HG03575 (cell line): ENCODE measurements at regions not wholly inside any gene's neighbourhood (a gene's known extent, or its start where the extent isn't known, plus 50 kb on each side); places are given as distances from the start of the nearest gene placed in this dataset.

Experiments used
- ATAC-seq: cut with Tn5 transposase; IDR thresholded peaks from one replicate; pipeline ENCODE4 v1.9.1; 2021; ENCODE audit not compliant: unreplicated experiment, insufficient number of reproducible peaks, low FRiP score; ENCODE audit errors: extremely low read depth

DNA sequence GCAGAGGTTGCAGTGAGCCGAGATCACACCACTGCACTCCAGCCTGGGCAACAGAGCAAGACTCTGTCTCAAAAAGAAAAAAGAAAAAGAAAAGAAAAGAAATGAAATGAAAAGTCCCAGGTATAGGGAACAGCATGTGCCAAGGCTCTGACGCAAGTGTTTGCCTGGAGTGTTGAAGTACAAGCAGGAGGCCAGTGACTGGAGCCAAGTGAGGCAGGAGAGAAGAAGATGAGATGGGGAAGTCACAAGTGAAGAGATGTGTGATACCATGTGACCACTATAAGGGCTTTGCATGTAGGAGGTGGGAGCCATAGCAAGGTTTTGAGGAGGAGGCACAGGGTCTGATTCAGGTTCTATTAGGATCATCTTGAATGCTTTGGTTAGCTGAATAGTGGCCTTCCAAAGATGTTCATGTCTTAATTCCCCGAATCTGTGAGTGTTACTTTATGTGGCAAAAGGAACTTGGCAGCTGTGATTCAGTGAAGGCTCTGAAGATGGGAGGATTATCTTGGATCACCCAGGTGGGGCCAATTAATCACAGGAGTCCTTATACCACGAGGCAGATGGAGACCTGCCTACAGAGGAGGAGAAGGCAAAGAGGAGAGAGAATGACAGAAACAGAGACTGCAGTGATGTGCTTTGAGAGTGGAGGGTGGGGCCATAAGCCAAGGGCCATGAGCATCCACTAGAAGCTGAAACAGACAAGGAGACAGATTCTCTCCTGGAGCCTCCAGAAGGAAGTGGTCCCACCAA lies 91.1 kb upstream of the PTPN1 start:
- no peak for ATAC-seq

DNA sequence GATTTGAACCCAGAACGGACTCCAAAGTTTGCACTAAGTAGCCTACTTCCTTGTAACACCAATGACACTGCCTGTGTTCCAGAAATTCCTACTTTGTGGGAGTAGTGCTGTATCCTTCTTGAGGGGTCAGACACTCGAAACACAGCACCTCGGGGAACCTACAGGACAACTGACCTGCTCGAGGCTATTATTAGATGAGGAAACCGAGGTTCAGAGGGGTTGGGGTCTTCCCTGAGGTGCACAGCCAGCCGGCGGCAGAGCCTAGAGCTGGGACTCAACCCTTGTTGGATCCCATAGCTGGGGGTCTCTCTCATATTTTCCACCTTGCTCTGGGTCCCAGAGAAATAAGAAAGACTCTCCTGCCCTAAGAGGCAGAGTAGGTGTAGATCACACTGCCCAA lies 89.8 kb upstream of the PTPN1 start:
- no peak for ATAC-seq

DNA sequence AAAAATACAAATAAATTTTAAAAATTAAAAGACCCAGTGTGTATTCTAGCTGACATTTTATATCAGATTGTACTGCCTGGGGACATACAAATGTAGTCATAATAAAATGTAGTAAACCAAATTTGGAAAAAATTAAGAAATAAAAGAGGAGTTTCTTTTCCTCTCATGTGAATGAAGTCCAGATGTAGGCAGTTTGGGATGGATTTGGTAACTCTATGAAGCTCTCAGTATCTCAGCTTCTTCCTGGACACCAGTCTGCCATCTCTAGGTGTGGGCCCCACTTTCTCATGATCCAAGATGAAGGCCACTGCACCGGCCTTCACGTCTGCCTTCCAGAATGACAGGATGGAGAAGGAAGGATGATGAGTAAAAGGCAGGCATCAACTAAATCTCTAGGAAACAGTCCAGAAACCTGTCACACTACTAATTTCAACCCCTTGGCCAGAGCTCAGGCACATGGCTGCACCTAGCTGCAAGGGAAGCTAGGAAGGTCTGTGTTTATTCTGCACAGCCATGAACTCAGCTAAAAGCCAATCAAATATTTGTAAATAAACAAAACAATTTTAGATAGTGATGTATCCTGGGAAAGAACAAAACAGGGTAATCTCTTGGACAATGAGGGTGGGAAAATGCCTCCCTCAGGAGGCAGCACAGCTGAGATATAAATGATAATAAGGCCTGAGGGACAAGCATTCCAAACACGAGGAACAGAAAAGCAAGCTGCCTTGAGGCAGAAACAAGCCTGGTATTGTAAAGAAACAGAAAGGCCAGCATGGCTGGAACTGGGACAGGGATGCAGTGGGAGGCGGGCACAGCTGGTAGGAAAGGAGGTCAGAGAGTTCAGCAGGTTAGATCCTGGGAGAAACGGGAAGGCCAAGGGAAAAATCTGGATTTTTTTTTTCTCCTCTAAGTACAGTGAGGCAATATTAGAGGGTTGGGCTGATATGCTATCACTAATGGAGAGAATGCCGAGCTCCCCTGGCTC lies 88.5 kb upstream of the PTPN1 start:
- ATAC-seq: no peak

DNA sequence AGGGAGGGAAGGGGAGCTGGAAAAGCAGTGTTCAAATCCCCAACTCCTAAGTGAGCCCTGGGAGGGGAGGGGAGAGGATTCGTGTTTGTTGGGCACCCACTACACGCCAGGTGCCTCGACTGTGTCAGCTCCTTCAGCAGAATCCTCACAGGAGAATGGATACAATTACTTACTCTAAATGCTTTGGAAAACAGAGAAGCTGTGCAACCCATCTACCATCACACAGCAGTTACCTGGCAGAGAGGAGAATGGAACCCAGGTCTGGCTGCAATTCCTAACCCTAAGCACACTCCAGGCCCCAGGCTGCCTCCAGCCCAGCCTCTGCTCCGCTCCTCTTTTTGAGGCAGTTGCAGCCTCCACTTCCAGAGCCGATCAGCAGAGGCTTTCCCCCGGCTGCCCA lies 86.4 kb upstream of the PTPN1 start:
- ATAC-seq: no peak

DNA sequence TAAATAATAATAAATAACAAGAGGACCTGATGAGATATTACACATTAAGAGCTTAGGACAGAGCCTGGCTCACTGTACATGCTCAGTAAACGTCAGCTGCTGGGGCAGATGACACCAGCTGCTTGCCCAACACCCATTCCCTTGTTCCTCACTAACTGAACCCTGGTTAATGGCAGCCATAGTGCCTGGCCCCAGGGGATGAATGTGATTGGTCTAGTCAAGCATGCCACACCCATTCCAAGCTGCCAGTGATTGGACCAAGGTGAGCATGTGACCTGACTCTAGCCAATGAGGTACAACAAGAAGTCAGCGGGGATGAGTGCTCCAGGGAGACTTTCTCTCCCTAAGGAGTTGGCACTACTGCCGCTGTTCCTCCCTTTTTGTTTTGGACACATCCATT lies 85.1 kb upstream of the PTPN1 start:
- ATAC-seq: no peak

DNA sequence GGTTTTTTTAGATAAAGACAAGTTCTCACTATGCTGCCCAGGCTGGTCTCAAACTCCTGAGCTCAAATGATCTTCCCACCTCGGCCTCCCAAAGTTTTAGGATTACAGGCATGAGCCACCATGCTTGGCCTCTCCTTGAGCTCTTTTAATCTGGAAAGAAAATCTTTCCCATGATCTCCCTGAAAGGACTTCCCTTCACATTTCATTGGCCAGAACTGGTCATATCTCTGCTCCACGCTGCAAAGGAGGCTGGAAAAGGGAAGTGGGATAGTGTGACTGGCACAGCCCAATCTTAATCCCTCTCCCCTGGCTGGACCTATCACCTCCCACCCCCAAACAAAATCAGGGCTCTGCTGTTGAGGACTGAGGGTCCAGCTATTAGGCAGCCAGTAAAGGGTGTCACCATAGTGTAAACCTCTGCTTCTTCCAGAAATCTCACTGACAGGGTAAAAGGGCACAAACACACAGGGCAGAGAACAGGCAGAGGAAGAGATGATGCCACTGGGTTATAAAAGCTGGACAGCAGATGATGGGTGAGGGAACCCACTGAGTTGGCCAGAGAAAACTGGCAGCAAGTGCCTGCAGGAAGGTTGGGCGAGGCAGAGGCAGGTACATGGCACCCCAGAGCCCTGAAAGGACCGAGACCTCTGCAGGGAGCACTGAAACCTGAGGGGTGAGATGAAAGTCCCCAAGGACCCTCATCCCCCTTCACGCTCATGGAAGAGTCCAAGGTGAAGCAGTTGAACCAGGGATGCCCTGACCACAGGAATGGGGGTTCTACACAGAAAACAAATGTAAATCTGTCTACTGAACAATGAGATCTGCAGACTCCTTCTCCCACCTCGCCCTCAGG lies 83.1 kb upstream of the PTPN1 start:
- ATAC-seq: no peak

DNA sequence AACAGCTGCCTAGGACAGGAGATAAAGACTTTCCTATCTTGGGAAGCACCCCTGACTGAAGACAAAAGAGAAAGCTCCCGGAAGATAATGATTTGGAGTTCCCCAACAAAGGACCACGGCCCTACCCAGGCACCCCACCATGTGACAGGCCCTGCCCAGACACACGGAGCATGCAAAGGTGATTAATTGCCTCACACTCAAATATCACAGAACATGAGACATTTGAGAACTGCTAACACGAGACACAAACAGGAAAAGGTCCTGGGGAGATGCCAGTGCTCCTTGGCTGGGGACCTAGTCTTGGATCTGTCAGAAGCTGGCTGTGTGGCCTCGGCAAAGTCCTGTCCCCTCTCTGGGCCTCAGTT lies 82.5 kb upstream of the PTPN1 start:
- ATAC-seq: no peak

DNA sequence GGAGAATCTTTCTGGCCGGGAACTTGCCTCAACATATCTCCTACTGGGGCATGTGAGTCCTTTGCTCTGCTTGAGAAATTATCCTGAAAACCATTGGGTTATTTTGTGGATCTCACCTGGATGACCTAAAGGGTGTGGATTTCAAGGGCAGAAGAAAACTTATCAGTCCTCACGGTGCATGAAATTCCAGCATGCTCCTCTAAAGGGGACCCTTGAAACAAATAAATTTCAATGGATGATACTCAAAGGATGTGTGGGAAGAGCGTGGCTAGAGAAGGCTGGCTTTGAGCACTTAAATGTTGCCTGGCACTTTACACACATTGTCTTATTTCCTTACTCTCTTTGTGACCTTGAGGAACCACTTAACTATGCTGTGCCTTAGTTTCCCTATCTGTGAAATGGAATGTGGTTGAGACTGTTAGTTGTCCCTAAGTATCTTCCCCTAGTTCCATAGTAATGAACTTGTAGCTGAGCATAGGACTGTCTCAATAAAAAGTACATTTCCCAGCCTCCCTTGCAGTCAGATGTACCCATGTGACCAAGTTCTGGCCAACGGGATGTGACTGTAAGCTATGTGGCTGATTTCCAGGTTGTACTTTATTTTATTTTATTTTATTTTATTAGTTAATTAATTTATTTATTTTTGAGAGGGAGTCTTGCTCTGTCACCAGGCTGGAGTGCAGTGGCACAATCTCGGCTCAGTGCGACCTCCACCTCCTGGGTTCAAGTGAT lies 81.9 kb upstream of the PTPN1 start:
- no peak for ATAC-seq

DNA sequence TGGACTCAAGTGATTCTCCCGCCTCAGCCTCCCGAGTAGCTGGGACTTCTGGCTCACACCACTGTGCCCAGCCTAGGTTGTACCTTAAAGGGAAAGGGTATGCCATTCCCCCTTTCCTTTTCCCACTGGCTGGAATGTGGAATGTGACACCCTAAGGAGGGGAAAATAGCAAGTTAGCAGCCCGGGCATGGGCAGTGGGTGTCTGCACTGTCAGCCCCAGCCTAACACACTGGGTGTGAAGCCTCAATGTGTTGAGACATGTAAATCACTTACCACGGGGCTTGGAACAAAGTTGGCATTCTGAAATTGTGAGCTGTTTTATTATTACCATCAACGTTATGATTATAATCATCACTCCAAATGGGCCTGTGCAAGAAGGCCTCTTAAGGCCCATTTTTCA lies 80.8 kb upstream of the PTPN1 start:
- no peak for ATAC-seq

DNA sequence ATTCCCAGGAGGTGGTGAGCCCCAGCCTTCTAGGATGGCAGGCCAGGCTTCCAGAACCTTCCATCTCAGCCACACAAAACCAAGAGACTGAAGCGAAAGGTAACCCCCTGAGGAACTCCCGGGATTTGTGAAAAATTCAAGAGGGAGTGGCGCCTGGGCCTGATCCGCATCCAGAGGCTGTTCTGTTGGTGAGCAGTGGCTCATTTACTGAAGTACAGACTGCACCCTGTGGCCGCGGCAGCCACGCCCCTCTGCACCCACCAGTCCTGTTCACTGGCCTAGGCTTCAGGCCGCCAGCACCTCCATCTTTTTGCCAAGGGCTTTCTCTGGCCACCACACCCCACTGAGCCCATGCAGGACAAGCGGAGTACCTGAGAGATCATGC lies 79.1 kb upstream of the PTPN1 start:
- ATAC-seq: no peak

DNA sequence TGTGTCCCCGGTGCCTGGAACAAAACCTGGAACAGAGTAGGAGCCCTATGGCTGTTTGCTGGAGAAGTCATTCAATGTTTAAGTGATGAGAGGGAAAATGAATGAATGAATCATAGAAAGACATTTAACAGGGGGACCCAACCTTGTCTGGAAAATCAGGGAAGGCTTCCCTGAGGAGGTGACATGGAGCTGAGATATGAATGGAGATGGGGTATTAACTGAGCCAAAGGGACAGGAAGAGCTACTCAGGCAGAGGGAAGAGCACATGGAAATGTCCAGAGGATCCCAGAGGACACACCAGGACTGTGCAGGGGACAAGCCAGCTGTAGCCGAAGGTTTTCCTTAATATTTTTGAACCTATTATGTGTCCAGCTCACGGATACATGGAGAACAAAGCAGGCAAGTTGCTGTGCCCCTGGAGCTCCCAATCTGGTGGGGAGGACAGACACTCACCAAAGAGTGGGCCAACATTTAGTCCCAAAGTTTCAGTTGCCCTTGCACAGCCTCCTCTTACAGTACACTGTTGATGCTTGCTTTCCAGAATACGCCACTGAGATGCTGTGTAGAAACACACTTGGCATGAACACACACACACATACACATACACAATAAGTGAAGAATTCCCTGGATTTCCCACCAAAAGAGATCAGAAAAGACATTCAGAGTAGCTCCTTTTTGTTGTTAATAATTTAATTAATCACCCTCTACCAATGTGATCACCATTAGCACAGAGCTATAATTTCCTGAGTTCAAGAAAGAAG lies 77.0 kb upstream of the PTPN1 start:
- ATAC-seq: no peak

DNA sequence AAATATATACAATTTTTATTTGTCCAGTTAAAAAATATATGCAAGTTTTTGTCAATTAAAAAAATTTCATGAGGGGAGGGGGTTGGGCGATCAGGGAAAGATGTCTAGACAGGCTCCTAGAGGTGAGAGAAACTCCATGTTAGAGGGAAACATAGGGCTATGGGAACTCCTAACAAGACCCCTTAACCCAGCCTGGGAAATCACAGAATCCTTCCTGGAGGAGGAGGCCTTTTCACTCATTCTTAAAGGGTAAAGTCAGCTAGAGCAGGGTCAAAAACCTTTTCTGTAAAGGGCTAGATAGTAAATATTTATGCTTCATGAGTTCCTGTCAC lies 75.9 kb upstream of the PTPN1 start:
- no peak for ATAC-seq

DNA sequence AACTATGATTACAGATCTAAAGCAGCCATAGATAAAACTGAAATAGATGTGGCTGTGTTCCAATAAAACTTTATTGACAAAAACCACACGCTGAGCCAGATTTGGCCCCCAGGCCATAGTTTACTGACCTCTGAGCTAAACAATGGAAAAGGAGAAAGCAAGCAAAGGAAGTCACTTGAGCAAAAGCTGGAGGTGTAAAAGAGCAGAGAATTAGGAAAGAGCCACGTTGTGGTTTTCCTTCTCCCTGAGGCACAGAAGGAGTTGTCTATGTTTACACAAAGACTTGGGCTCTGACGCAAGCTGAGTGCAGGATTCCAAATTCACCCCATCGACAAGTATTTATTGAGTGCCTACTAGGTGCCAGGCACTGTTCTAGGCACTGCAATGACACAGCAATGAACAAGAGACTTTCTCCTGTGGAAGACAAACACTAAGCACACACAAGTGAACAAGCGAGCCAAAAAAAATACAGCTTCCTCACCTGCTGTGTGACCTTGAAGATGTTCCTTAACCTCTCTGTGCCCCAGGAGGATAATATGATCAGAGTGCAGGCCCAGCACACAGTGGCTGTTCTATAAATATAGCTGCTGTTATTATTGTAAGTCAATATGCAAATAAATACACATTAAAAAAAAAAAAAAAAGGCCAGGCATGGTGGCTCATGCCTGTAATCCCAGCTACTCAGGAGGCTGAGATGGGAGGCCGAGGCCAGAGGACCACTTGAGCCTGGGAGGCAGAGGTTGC lies 75.4 kb upstream of the PTPN1 start:
- no peak for ATAC-seq

DNA sequence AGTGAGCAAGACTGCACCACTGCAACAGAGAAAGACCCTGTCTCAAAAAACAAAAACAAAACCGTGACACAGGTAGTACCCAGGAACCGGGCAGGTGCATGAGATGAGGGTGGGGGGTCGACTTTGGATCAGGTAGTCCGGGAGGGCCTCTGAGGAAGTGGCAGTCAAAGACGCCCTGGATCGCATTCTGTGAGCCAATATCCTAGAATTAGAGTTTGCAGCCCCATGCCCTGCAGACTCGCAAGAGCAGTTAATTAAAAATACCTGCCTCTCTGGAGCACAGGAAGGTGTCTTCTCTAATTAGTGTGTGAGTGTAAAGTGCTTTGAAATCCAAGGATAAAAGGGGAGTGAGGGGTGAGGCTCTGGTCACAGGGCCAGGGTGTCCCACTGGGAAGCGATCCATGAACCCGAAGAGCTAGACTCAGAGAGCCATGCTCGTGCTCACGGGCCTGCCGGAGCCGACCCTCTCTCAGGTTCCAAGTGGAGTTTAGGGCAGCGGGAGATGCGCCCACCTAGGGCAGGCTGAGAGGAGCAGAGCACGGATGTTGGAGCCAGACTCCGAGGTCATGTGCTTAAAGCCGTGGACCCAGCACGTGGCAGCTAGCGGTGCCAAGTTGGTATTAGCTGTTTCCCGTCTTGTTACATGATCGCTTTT lies 74.7 kb upstream of the PTPN1 start:
- no peak for ATAC-seq

DNA sequence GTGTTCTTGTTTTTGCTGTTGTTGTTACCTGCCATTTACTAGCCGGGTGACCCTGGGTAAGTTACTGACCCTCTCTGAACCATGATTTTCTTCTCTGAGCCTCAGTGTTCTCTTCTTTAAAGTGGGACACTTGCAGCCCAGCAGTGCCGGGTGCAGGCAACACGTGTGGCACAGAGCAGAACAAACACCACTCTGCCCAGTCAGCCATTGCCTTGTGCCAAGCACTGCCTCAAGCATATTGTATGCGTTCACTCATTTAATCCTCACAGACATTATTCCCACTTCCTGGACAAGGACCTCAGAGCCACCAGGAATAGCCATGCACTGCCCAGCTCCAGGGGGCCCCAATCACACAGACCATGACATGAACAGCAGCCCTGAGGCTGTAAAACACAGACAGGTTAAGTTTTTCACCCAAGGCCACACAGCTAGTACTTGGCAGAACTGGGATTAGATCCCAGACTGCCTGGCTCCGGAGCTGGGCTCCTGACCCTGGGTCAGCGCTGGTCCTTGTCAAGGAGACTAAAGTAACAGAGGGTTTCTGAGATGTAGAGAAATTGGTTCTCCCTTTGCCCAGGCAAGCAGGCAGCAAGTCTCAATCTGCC lies 74.0 kb upstream of the PTPN1 start:
- ATAC-seq: no peak

DNA sequence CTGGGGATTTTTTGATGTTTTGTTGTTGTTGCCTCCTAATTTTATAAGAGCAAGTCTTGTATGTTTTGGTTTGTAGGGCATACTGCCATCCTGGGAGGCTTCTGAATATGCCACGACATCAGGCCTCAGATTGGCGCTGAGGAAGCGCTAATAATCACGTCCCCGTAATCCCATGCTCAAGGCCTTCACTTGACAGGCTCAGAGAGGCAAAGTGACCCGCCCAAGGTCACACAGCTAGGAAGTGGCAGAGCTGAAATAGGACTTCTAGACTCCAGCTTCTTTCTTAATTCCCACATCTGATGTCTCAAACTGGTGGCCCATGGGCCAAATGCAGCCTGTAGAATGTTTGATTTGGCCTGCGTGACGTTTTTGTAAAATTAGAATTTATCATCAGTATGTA lies 73.5 kb upstream of the PTPN1 start:
- ATAC-seq: no peak

DNA sequence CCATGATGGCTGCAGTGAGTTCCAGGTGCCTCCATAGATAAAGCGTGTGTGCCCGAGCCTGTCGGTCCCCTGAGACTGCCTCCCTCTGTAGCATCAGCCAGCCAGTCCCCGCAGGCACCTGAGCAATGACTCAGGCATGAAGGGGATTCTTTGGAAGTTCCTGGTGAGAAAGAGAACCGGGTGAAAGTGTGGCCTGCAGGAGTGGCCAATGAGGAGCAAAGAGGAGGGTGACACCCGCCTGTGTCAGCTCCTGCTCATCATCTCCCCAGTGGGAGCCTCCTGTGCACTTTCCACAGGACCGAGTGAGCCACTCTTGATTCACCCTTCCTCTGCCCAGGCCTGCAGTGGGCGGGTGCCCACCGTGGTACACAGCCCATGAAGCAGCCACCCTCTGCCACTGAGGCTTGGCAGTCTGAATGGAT lies 71.2 kb upstream of the PTPN1 start:
- no peak for ATAC-seq
